HFF-Myc (cell line): ENCODE measurements at regions not wholly inside any gene's neighbourhood (a gene's known extent, or its start where the extent isn't known, plus 50 kb on each side); places are given as distances from the start of the nearest gene placed in this dataset.
"Not testable (repeated sequence)": the region's sequence is repeated elsewhere in the genome, so short reads cannot be mapped to it uniquely, and the experiment has no call there.

ENCODE experiments used
- DNase-seq: peaks from one replicate; pipeline ENCODE4 v3.0.0-alpha.2; 2011; ENCODE audit warnings: low read depth; ENCODE audit errors: extremely low read depth
- H3K4me3 ChIP-seq: replicated peaks from 2 replicates; pipeline ENCODE4 v1.5.1; 2011; ENCODE audit warnings: low read depth, mild to moderate bottlenecking, control low read depth, low read length
- TF ChIP-seq, protein P1 (sequence below): IDR thresholded peaks from 2 replicates; pipeline ENCODE4 v1.5.1; 2012; ENCODE audit warnings: mild to moderate bottlenecking, low read depth, low read length, control low read depth; ENCODE audit errors: missing control alignments

- DNase-seq = peak; percentile 88
- TF ChIP-seq, protein P1, sequence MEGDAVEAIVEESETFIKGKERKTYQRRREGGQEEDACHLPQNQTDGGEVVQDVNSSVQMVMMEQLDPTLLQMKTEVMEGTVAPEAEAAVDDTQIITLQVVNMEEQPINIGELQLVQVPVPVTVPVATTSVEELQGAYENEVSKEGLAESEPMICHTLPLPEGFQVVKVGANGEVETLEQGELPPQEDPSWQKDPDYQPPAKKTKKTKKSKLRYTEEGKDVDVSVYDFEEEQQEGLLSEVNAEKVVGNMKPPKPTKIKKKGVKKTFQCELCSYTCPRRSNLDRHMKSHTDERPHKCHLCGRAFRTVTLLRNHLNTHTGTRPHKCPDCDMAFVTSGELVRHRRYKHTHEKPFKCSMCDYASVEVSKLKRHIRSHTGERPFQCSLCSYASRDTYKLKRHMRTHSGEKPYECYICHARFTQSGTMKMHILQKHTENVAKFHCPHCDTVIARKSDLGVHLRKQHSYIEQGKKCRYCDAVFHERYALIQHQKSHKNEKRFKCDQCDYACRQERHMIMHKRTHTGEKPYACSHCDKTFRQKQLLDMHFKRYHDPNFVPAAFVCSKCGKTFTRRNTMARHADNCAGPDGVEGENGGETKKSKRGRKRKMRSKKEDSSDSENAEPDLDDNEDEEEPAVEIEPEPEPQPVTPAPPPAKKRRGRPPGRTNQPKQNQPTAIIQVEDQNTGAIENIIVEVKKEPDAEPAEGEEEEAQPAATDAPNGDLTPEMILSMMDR = no peak
- H3K4me3 ChIP-seq = no peak overlapping the region
Observed at GRCh38 chr7:104956753-104957450, 57.1 kb upstream of the KMT2E start.

- H3K4me3 ChIP-seq = no peak overlapping the region
- TF ChIP-seq, protein P1 = no peak
- DNase-seq = no peak
Observed at GRCh38 chr7:104958371-104958865, 55.6 kb upstream of the KMT2E start.

- not testable (repeated sequence) for DNase-seq, H3K4me3 ChIP-seq
Observed at GRCh38 chr7:104959483-104959882, 54.5 kb upstream of the KMT2E start.

DNA sequence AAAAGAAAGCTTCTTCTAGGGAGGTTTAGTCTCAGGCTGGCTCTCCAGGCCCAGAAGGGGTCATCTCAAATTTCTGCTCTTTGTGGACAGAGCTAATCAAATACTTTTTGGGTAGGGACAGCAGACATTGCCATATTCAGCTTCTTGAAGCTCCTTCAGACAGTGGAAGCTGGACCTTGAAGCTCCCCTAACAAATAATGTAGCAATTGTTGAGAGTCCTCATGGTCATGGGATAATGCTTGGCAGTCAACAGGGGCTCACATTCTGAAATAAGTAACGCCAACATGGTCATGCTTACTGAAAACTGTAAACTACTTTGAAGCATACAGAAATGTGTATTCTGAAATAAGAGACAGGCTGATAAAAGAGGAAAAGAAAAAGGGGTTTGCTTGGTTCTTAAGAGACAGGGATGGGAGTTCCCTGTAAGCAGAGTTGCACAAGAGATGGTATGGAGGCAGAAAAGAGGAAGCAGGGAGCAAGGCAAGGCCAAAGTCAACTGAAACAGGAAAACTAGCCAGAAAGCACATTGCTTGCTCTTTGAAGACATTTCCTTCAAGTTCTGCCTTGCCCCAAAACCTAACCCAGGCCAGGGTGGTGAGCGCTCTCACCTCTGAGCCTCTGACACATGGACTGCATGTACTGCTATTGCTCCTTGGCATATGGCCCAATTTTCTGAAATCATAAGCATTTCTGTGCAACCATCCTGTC is 53.1 kb upstream of the KMT2E start:
- H3K4me3 ChIP-seq = no peak overlapping the region
- DNase-seq = no peak
- TF ChIP-seq, protein P1 = no peak

DNA sequence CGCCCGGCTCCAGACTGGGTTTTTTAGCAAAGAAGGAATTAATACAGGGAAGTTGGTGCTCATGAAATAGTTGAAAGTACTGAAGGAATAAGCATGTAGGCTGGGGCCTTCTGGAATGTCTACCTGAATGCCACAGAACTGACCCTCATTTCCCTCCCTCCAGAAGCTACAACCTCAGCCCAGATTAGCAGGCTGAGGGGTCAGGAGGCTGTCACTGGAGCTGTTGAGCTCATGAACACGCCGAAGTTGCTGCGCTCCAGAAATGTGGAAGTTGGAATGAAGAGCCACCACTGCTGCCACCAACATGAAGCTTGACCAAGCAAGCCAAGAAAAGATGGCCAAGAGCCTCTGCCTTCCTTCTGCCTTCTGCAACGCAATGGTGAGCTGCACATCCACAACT is 52.2 kb upstream of the KMT2E start:
- H3K4me3 ChIP-seq = no peak overlapping the region
- DNase-seq = no peak
- TF ChIP-seq, protein P1 = no peak

DNA sequence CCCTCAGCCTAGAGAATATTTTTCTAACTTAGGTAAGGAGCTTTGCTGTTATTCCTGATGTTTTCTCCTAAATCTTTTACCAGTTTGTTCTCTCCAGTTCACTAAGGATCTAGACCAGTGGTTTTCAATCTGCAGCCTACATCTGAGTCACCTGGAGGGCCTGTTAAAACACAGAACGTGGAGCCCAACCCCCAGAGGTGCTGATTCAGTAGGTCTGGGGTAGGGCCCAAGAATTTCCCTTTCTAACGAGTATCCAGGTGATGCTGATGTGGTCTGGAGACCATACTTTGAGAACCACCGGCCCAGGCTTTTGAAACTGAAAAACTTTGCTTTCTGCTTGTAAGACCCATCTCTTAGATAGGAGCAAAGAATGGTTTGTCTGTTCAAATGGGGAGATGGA is 51.2 kb upstream of the KMT2E start:
- no peak for DNase-seq
- TF ChIP-seq, protein P1 = no peak
- no peak overlapping the region for H3K4me3 ChIP-seq

DNA sequence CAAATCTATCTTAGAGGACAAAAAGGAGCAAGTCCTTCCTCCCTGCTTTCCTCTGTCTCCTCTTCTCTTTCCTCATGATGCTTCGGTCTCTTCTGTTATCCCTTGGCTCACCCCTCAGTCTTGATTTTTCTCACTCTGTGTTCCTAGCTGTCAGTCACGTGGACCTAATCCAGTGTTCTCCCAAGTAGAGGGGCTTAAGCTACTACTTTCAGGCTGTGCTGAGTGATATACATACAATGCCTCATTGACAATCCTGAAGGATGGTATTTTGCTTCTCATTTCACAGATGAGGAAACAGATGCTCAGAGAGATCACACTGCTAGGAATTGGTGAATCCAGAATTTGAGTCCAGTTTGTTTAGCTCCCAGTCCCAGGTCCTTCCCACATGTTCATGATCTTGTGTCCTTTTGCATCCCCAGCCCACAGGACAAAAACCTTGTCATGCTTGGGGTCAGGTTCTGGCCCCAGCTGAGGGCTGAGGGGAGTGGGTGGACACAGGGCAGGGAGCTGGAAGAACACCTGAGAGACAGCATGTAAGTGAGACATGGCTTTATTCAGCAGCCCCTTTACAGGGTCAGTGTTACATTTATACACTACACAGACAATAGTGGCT is 50.5 kb upstream of the KMT2E start:
- H3K4me3 ChIP-seq = no peak overlapping the region
- TF ChIP-seq, protein P1 = no peak
- DNase-seq = no peak
